Skeletal muscle tissue (tissue), 3 donors: ENCODE measurements at regions not wholly inside any gene's neighbourhood (a gene's known extent, or its start where the extent isn't known, plus 50 kb on each side); places are given as distances from the start of the nearest gene placed in this dataset.

Source experiments
- H3K27ac ChIP-seq: one replicate; pipeline ENCODE4 v1.7.0; 2013; ENCODE audit warnings: mild to moderate bottlenecking, low read depth, low read length, inconsistent platforms
- H3K27me3 ChIP-seq, 3 donors: one replicate each; pipeline ENCODE4 v1.7.0; 2013; ENCODE audit warnings: low read length in 3 of 3; ENCODE audit not compliant: control insufficient read depth in 3 of 3, insufficient read depth in 3 of 3
- H3K36me3 ChIP-seq, 3 donors: one replicate each; pipeline ENCODE4 v1.7.0; 2013; ENCODE audit warnings: low read length in 3 of 3; ENCODE audit not compliant: control insufficient read depth in 3 of 3, insufficient read depth in 3 of 3
- H3K4me1 ChIP-seq, 3 donors: one replicate each; pipeline ENCODE4 v1.7.0; 2013; ENCODE audit warnings: low read length in 3 of 3, mild to moderate bottlenecking in 3 of 3; ENCODE audit not compliant: control insufficient read depth in 3 of 3, insufficient read depth in 3 of 3
- H3K4me3 ChIP-seq, 3 donors: one replicate each; pipeline ENCODE4 v1.7.0; 2013; ENCODE audit warnings: low read length in 3 of 3
- H3K9ac ChIP-seq, 3 donors: one replicate each; pipeline ENCODE4 v1.7.0; 2013; ENCODE audit warnings: low read length in 3 of 3, mild to moderate bottlenecking in 3 of 3, moderate library complexity in 2 of 3, low read depth in 1 of 3
- H3K9me3 ChIP-seq, 3 donors: one replicate each; pipeline ENCODE4 v1.7.0; 2013; ENCODE audit warnings: low read length in 3 of 3; ENCODE audit not compliant: control insufficient read depth in 3 of 3
- donor health status: Osteomylitis.

GRCh38 chr10:36115364-36115763 lies 473.3 kb upstream of the FZD8 start:
- Histone ChIP-seq H3K4me1 (no peaks in the 10 kb centered on the region), H3K27ac (no peak overlapping the region), H3K4me3 (no peak overlapping the region), H3K36me3 (no peaks in the 10 kb centered on the region), H3K9ac (no peak overlapping the region), H3K27me3 (no peaks in the 10 kb centered on the region), H3K9me3 (no peaks in the 10 kb centered on the region)

- no peak overlapping the region for H3K9ac ChIP-seq
Observed at GRCh38 chr10:36114913-36115312, 472.8 kb upstream of the FZD8 start.

GRCh38 chr10:36114141-36114540 lies 472.0 kb upstream of the FZD8 start:
- Histone ChIP-seq H3K36me3 (no peaks in the 10 kb centered on the region), H3K9me3 (no peaks in the 10 kb centered on the region), H3K27me3 (no peaks in the 10 kb centered on the region), H3K27ac (no peak overlapping the region), H3K4me3 (no peak overlapping the region), H3K4me1 (no peaks in the 10 kb centered on the region), H3K9ac (no peak overlapping the region)

More at GRCh38 chr10:36114913-36115312, 472.8 kb upstream of the FZD8 start:
- Histone ChIP-seq H3K4me1 (no peaks in the 10 kb centered on the region), H3K27ac (no peak overlapping the region), H3K27me3 (no peaks in the 10 kb centered on the region), H3K4me3 (no peak overlapping the region), H3K36me3 (no peaks in the 10 kb centered on the region), H3K9me3 (no peaks in the 10 kb centered on the region)

GRCh38 chr10:36111676-36112075 lies 469.6 kb upstream of the FZD8 start:
- H3K36me3 ChIP-seq, result no peaks in the 10 kb centered on the region
- no peak overlapping the region for H3K9ac ChIP-seq
- H3K27me3 ChIP-seq, result no peaks in the 10 kb centered on the region
- no peak overlapping the region for H3K27ac ChIP-seq
- no peaks in the 10 kb centered on the region for H3K9me3 ChIP-seq
- no peaks in the 10 kb centered on the region for H3K4me1 ChIP-seq
- H3K4me3 ChIP-seq, result no peak overlapping the region

GRCh38 chr10:36110097-36110496 lies 468.0 kb upstream of the FZD8 start:
- H3K27me3 ChIP-seq, result no peaks in the 10 kb centered on the region
- no peak overlapping the region for H3K9ac ChIP-seq
- no peak overlapping the region for H3K4me3 ChIP-seq
- H3K4me1 ChIP-seq, result no peaks in the 10 kb centered on the region
- H3K27ac ChIP-seq, result no peak overlapping the region
- H3K36me3 ChIP-seq, result no peaks in the 10 kb centered on the region
- no peaks in the 10 kb centered on the region for H3K9me3 ChIP-seq

GRCh38 chr10:36109399-36110023 lies 467.4 kb upstream of the FZD8 start:
- Histone ChIP-seq H3K27me3 (no peaks in the 10 kb centered on the region), H3K9me3 (no peaks in the 10 kb centered on the region), H3K9ac (no peak overlapping the region), H3K4me3 (no peak overlapping the region), H3K36me3 (no peaks in the 10 kb centered on the region), H3K27ac (no peak overlapping the region), H3K4me1 (no peaks in the 10 kb centered on the region)

GRCh38 chr10:36097696-36098095 lies 455.6 kb upstream of the FZD8 start:
- H3K27me3 ChIP-seq, result no peaks in the 10 kb centered on the region
- H3K36me3 ChIP-seq, result no peaks in the 10 kb centered on the region
- no peak overlapping the region for H3K9ac ChIP-seq
- no peak overlapping the region for H3K4me3 ChIP-seq
- H3K9me3 ChIP-seq, result no peaks in the 10 kb centered on the region
- no peak overlapping the region for H3K27ac ChIP-seq
- H3K4me1 ChIP-seq, result no peaks in the 10 kb centered on the region

GRCh38 chr10:36096576-36096975 lies 454.5 kb upstream of the FZD8 start:
- Histone ChIP-seq H3K27me3 (no peaks in the 10 kb centered on the region), H3K36me3 (no peaks in the 10 kb centered on the region), H3K9ac (no peak overlapping the region), H3K4me3 (no peak overlapping the region), H3K4me1 (no peaks in the 10 kb centered on the region), H3K9me3 (no peaks in the 10 kb centered on the region), H3K27ac (no peak overlapping the region)

- no peak overlapping the region for H3K9ac ChIP-seq
- no peaks in the 10 kb centered on the region for H3K27me3 ChIP-seq
- no peak overlapping the region for H3K27ac ChIP-seq
- H3K36me3 ChIP-seq, result no peaks in the 10 kb centered on the region
- no peaks in the 10 kb centered on the region for H3K4me1 ChIP-seq
- H3K4me3 ChIP-seq, result no peak overlapping the region
- H3K9me3 ChIP-seq, result no peaks in the 10 kb centered on the region
Observed at GRCh38 chr10:36094096-36094495, 452.0 kb upstream of the FZD8 start.

- H3K9ac ChIP-seq, result no peak overlapping the region
- no peak overlapping the region for H3K27ac ChIP-seq
- no peaks in the 10 kb centered on the region for H3K36me3 ChIP-seq
- H3K27me3 ChIP-seq, result no peaks in the 10 kb centered on the region
- no peaks in the 10 kb centered on the region for H3K4me1 ChIP-seq
- H3K4me3 ChIP-seq, result no peak overlapping the region
- H3K9me3 ChIP-seq, result no peaks in the 10 kb centered on the region
Observed at GRCh38 chr10:36092116-36092515, 450.0 kb upstream of the FZD8 start.

- H3K27me3 ChIP-seq, result no peaks in the 10 kb centered on the region
- H3K36me3 ChIP-seq, result no peaks in the 10 kb centered on the region
- no peak overlapping the region for H3K4me3 ChIP-seq
- no peaks in the 10 kb centered on the region for H3K4me1 ChIP-seq
- H3K27ac ChIP-seq, result no peak overlapping the region
- no peak overlapping the region for H3K9ac ChIP-seq
- no peaks in the 10 kb centered on the region for H3K9me3 ChIP-seq
Observed at GRCh38 chr10:36091007-36091406, 448.9 kb upstream of the FZD8 start.
